HEK293T (cell line): ENCODE measurements at regions not wholly inside any gene's neighbourhood (a gene's known extent, or its start where the extent isn't known, plus 50 kb on each side); places are given as distances from the start of the nearest gene placed in this dataset.

Experiments
- CTCF ChIA-PET: fragments of 350-600 bp; formaldehyde crosslinking; extraction: SDS; loops from one replicate; lab custom pipeline; 2021; ENCODE audit warnings: antibody characterized with exemption, inconsistent platforms; lab: Yijun Ruan, JAX
- POLR2A ChIA-PET: fragments of 350-600 bp; formaldehyde crosslinking; extraction: SDS; loops from one replicate; lab custom pipeline; 2020; ENCODE audit warnings: antibody characterized with exemption, inconsistent platforms; lab: Yijun Ruan, JAX
- DNase-seq: peaks from one replicate; pipeline ENCODE4 v3.0.0; 2012; ENCODE audit warnings: mixed read lengths; ENCODE audit errors: extremely low spot score
- ARNT ChIP-seq: fragments of 450-650 bp; IDR thresholded peaks from 2 replicates; pipeline ENCODE4 v1.6.1; 2017; ENCODE audit warnings: mild to moderate bottlenecking
- BHLHE40 ChIP-seq: fragments of 450-650 bp; IDR thresholded peaks from 2 replicates; pipeline ENCODE4 v1.6.1; 2016; ENCODE audit warnings: mild to moderate bottlenecking, moderate library complexity, borderline replicate concordance
- CTBP1 ChIP-seq: fragments of 450-650 bp; IDR thresholded peaks from 2 replicates; pipeline ENCODE4 v1.6.1; 2016; ENCODE audit warnings: borderline replicate concordance
- ELF4 ChIP-seq: fragments of 450-650 bp; IDR thresholded peaks from 2 replicates; pipeline ENCODE4 v1.6.1; 2017; ENCODE audit warnings: antibody characterized with exemption
- FOXA1 ChIP-seq: fragments of 450-650 bp; IDR thresholded peaks from 2 replicates; pipeline ENCODE4 v1.6.1; 2016; ENCODE audit warnings: mild to moderate bottlenecking
- FOXK2 ChIP-seq: fragments of 450-650 bp; IDR thresholded peaks from 2 replicates; pipeline ENCODE4 v1.6.1; 2016; ENCODE audit warnings: mild to moderate bottlenecking
- FOXM1 ChIP-seq: fragments of 450-650 bp; IDR thresholded peaks from 2 replicates; pipeline ENCODE4 v1.6.1; 2017; ENCODE audit warnings: mild to moderate bottlenecking, borderline replicate concordance
- HDGF ChIP-seq: fragments of 450-650 bp; IDR thresholded peaks from 2 replicates; pipeline ENCODE4 v1.6.1; 2017; ENCODE audit warnings: antibody characterized with exemption, borderline replicate concordance
- L3MBTL2 ChIP-seq: fragments of 450-650 bp; conservative IDR thresholded peaks from 2 replicates; pipeline ENCODE4 v1.6.1; 2016; ENCODE audit warnings: mild to moderate bottlenecking
- LEF1 ChIP-seq: fragments of 450-650 bp; IDR thresholded peaks from 2 replicates; pipeline ENCODE4 v1.6.1; 2017; ENCODE audit warnings: mild to moderate bottlenecking, borderline replicate concordance
- NFRKB ChIP-seq: fragments of 450-650 bp; IDR thresholded peaks from 2 replicates; pipeline ENCODE4 v1.6.1; 2016; ENCODE audit warnings: mild to moderate bottlenecking, moderate library complexity
- PKNOX1 ChIP-seq: fragments of 450-650 bp; IDR thresholded peaks from 2 replicates; pipeline ENCODE4 v1.6.1; 2016
- SP1 ChIP-seq: fragments of 450-650 bp; IDR thresholded peaks from 2 replicates; pipeline ENCODE4 v1.6.1; 2017
- SUZ12 ChIP-seq: fragments of 450-650 bp; IDR thresholded peaks from 2 replicates; pipeline ENCODE4 v1.6.1; 2016; ENCODE audit warnings: mild to moderate bottlenecking
- TARDBP ChIP-seq: fragments of 450-650 bp; IDR thresholded peaks from 2 replicates; pipeline ENCODE4 v1.6.1; 2016
- ZNF384 ChIP-seq: fragments of 450-650 bp; IDR thresholded peaks from 2 replicates; pipeline ENCODE4 v1.6.1; 2016

- DNase-seq = no peak
- no peak for TF ChIP-seq HDGF
- no peak for TF ChIP-seq NFRKB
- TF ChIP-seq CTBP1 = no peak
- TF ChIP-seq SP1 = no peak
- TF ChIP-seq TARDBP = no peak
- TF ChIP-seq ZNF384 = no peak
- TF ChIP-seq ELF4 = no peak
- ChIA-PET CTCF (no interaction called here), POLR2A (no interaction called here)
Observed at GRCh38 chr6:24069526-24069925, 56.5 kb upstream of the NRSN1 start.

GRCh38 chr6:24072038-24072746 is 53.8 kb upstream of the NRSN1 start:
- no peak for DNase-seq
- ChIA-PET CTCF (no interaction called here), POLR2A (no interaction called here)
- TF ChIP-seq FOXA1 = no peak

GRCh38 chr6:24076011-24076410 is 50.0 kb upstream of the NRSN1 start:
- no peak for TF ChIP-seq FOXA1
- no peak for TF ChIP-seq FOXM1
- no peak for TF ChIP-seq SP1
- no peak for TF ChIP-seq TARDBP
- no peak for TF ChIP-seq L3MBTL2
- TF ChIP-seq ELF4 = no peak
- TF ChIP-seq CTBP1 = no peak
- TF ChIP-seq LEF1 = no peak
- no peak for TF ChIP-seq HDGF
- TF ChIP-seq ZNF384 = no peak
- TF ChIP-seq PKNOX1 = no peak
- no peak for TF ChIP-seq BHLHE40
- no peak for TF ChIP-seq NFRKB
- no peak for TF ChIP-seq ARNT
- no peak for TF ChIP-seq FOXK2
- TF ChIP-seq SUZ12 = no peak
- POLR2A ChIA-PET = no interaction called here
- CTCF ChIA-PET = no interaction called here
- DNase-seq = no peak
